HepG2 (cell line): ENCODE measurements at regions not wholly inside any gene's neighbourhood (a gene's known extent, or its start where the extent isn't known, plus 50 kb on each side); places are given as distances from the start of the nearest gene placed in this dataset.

ENCODE experiments used
- ATAC-seq: fragments of 200-7000 bp; cut with Tn5 transposase; 3 replicates; pipeline ENCODE4 v1.9.1; 2020; ENCODE audit warnings: mild to moderate bottlenecking, moderate library complexity
- BruUV-seq: library from RNA; stranded (reverse); fragments of 400-500 nt; replicated peaks from 2 replicates; lab custom pipeline; 2021; lab: Mats Ljungman, UMichigan
- CTCF ChIA-PET: fragments of 300-600 bp; formaldehyde crosslinking; extraction: SDS; loops from one replicate; lab custom pipeline; 2021; ENCODE audit warnings: low total read pairs, inconsistent platforms, low intra/inter-chr PET ratio; lab: Yijun Ruan, JAX
- POLR2A ChIA-PET: fragments of 350-600 bp; sonication (Branson Sonifier 250); formaldehyde crosslinking; loops from one replicate; lab custom pipeline; 2020; ENCODE audit warnings: antibody characterized with exemption, inconsistent platforms; lab: Yijun Ruan, JAX
- DNase-seq: peaks from one replicate; pipeline ENCODE4 v3.0.0-alpha.2; 2015; ENCODE audit warnings: low spot score
- FAIRE-seq: peaks from 3 replicates; lab custom pipeline; 2011; peaks lifted over from hg19 to GRCh38; lab: Jason Lieb, UNC
- H2AFZ ChIP-seq: one replicate; pipeline ENCODE4 v1.6.1; 2011; ENCODE audit warnings: low read length, inconsistent platforms
- H3K27ac ChIP-seq: fragments of 300-600 bp; 3 replicates; pipeline ENCODE4 v1.8.0; 2011; ENCODE audit warnings: mixed run types, mild to moderate bottlenecking, mixed read lengths, low read length, inconsistent platforms; ENCODE audit not compliant: insufficient read depth; ENCODE audit errors: extremely low read length
- H3K27me3 ChIP-seq, 2 experiments: fragments of 200-600 bp in 1 of 2; 2 replicates in 1 of 2; 3 replicates in 1 of 2; pipeline versions ENCODE4 v1.6.0 to v1.8.0; 2011; ENCODE audit warnings: low read length in 2 of 2, mild to moderate bottlenecking in 2 of 2, moderate library complexity in 2 of 2, inconsistent platforms in 1 of 2; ENCODE audit not compliant: insufficient read depth in 2 of 2, control insufficient read depth in 1 of 2
- H3K36me3 ChIP-seq, 2 experiments: fragments of 200-600 bp in 1 of 2; replicated peaks in 1 of 2; 2 replicates in 1 of 2; 3 replicates in 1 of 2; pipeline versions ENCODE4 v1.5.1 to v1.8.0; 2011; ENCODE audit warnings: low read length in 2 of 2, inconsistent platforms in 1 of 2; ENCODE audit not compliant: insufficient read depth in 2 of 2, control insufficient read depth in 1 of 2
- H3K4me1 ChIP-seq: 2 replicates; pipeline ENCODE4 v1.5.1; 2012; ENCODE audit warnings: low read length, inconsistent platforms; ENCODE audit not compliant: insufficient read depth
- H3K4me2 ChIP-seq: 2 replicates; pipeline ENCODE4 v1.6.0; 2011; ENCODE audit warnings: low read depth, low read length, inconsistent platforms
- H3K4me3 ChIP-seq, 3 experiments: fragments of 200-600 bp in 1 of 3; sonication (generic), shearing (Covaris generic) in 1 of 3; replicated peaks in 1 of 3; 2 replicates each; pipeline ENCODE4 v1.5.1; 2011 to 2016; ENCODE audit warnings: low read length in 3 of 3, inconsistent platforms in 2 of 3, low read depth in 2 of 3, mild to moderate bottlenecking in 2 of 3, control low read depth in 1 of 3, mixed read lengths in 1 of 3; ENCODE audit not compliant: insufficient read depth in 1 of 3
- H3K79me2 ChIP-seq: one replicate; pipeline ENCODE4 v1.6.1; 2011; ENCODE audit warnings: low read length, inconsistent platforms; ENCODE audit not compliant: insufficient read depth
- H3K9ac ChIP-seq: 2 replicates; pipeline ENCODE4 v1.6.0; 2011; ENCODE audit warnings: mild to moderate bottlenecking, low read depth, low read length, inconsistent platforms; ENCODE audit not compliant: insufficient read depth
- H3K9me3 ChIP-seq: 2 replicates; pipeline ENCODE4 v1.5.1; 2012; ENCODE audit warnings: mild to moderate bottlenecking, low read length
- H4K20me1 ChIP-seq: 2 replicates; pipeline ENCODE4 v1.6.0; 2011; ENCODE audit warnings: inconsistent platforms, mild to moderate bottlenecking, low read length, moderate library complexity; ENCODE audit not compliant: insufficient read depth
- CREB1 ChIP-seq, 2 experiments: fragments of 450-650 bp in 1 of 2; IDR thresholded peaks; 2 replicates each; pipeline ENCODE4 v1.6.1; 2016 to 2017; ENCODE audit warnings: control low read depth in 1 of 2, mild to moderate bottlenecking in 1 of 2, missing compliant biosample characterization in 1 of 2, missing genetic modification characterization in 1 of 2
- GATAD2A ChIP-seq: IDR thresholded peaks from 2 replicates; pipeline ENCODE4 v1.6.1; 2016
- HIVEP1 ChIP-seq: sonication (generic); formaldehyde crosslinking; IDR thresholded peaks from 2 replicates; pipeline ENCODE4 v1.4.0; 2020; ENCODE audit warnings: mild to moderate bottlenecking, missing genetic modification reagents
- JUNB ChIP-seq: sonication (generic); formaldehyde crosslinking; IDR thresholded peaks from 2 replicates; pipeline ENCODE4 v1.8.0; 2022; ENCODE audit warnings: missing genetic modification reagents, mild to moderate bottlenecking, borderline replicate concordance
- MAFF ChIP-seq: IDR thresholded peaks from 2 replicates; pipeline ENCODE4 v1.6.1; 2011; ENCODE audit warnings: low read depth, low read length, improper control_type of control experiment
- MAFK ChIP-seq, 2 experiments: IDR thresholded peaks in 1 of 2; conservative IDR thresholded peaks in 1 of 2; 2 replicates each; pipeline ENCODE4 v1.6.1; 2011; ENCODE audit warnings: improper control_type of control experiment in 2 of 2, low read length in 2 of 2
- PAX8 ChIP-seq: sonication (generic); formaldehyde crosslinking; IDR thresholded peaks from 2 replicates; pipeline ENCODE4 v1.8.0; 2022; ENCODE audit warnings: mild to moderate bottlenecking, missing genetic modification reagents, borderline replicate concordance
- SAFB2 ChIP-seq: sonication (generic); formaldehyde crosslinking; IDR thresholded peaks from 2 replicates; pipeline ENCODE4 v1.5.1; 2020; ENCODE audit warnings: missing genetic modification reagents, low read depth, mild to moderate bottlenecking, borderline replicate concordance
- SOX6 ChIP-seq, 2 experiments: fragments of 450-650 bp in 1 of 2; sonication (generic) in 1 of 2; formaldehyde crosslinking in 1 of 2; IDR thresholded peaks; 2 replicates each; pipeline versions ENCODE4 v1.4.0 to v1.6.1; 2017 to 2020; ENCODE audit warnings: antibody characterized with exemption in 1 of 2, mild to moderate bottlenecking in 1 of 2, missing genetic modification reagents in 1 of 2
- SP140L ChIP-seq: sonication (generic); formaldehyde crosslinking; IDR thresholded peaks from 2 replicates; pipeline ENCODE4 v1.4.0; 2020; ENCODE audit warnings: missing genetic modification reagents, borderline replicate concordance
- TAF1 ChIP-seq: sonication (generic); formaldehyde crosslinking; IDR thresholded peaks from 2 replicates; pipeline ENCODE4 v1.4.0; 2020; ENCODE audit warnings: missing genetic modification reagents
- ZBTB7B ChIP-seq: sonication (generic); formaldehyde crosslinking; IDR thresholded peaks from 2 replicates; pipeline ENCODE4 v1.4.0; 2020; ENCODE audit warnings: missing genetic modification reagents
- ZNF329 ChIP-seq: sonication (generic); formaldehyde crosslinking; IDR thresholded peaks from 2 replicates; pipeline ENCODE4 v1.9.0; 2021; ENCODE audit warnings: low read depth, mild to moderate bottlenecking, missing genetic modification reagents
- ZNF549 ChIP-seq: sonication (generic); formaldehyde crosslinking; IDR thresholded peaks from 2 replicates; pipeline ENCODE4 v1.5.0; 2020; ENCODE audit warnings: missing genetic modification reagents
- ZNF569 ChIP-seq: sonication (generic); formaldehyde crosslinking; IDR thresholded peaks from 2 replicates; pipeline ENCODE4 v1.5.0; 2020; ENCODE audit warnings: mild to moderate bottlenecking, missing genetic modification reagents, moderate library complexity, borderline replicate concordance
- ZNF7 ChIP-seq: IDR thresholded peaks from 2 replicates; pipeline ENCODE4 v1.6.1; 2016; ENCODE audit warnings: missing biosample characterization, missing genetic modification reagents
- ZNF772 ChIP-seq: sonication (generic); formaldehyde crosslinking; IDR thresholded peaks from 2 replicates; pipeline ENCODE4 v1.5.0; 2020; ENCODE audit warnings: mild to moderate bottlenecking, missing genetic modification reagents
- ZNF841 ChIP-seq: sonication (generic); formaldehyde crosslinking; IDR thresholded peaks from 2 replicates; pipeline ENCODE4 v1.8.1; 2023; ENCODE audit warnings: missing genetic modification reagents, borderline replicate concordance
- ZSCAN25 ChIP-seq: sonication (generic); formaldehyde crosslinking; IDR thresholded peaks from 2 replicates; pipeline ENCODE4 v1.8.0; 2022; ENCODE audit warnings: mild to moderate bottlenecking, missing genetic modification reagents
- WGBS: methylation state at CpG from one replicate; pipeline ENCODE4 v1.1.6; 2017; ENCODE audit warnings: low lambda C conversion rate; 5-methylcytosine and 5-hydroxymethylcytosine counted together
- in situ Hi-C: cut with HindIII; loops from 2 replicates; pipeline ENCODE4 v1.10.0; 2017; ENCODE audit warnings: low pct_unique_long_range_greater_than_20kb; ENCODE audit not compliant: extremely low pct_ligation_motif_present
- intact Hi-C: fragments of 100-400 bp; cut with micrococcal nuclease; formaldehyde crosslinking; loops from one replicate; pipeline ENCODE4 v1.10.0; 2022; ENCODE audit not compliant: unreplicated experiment
- TF ChIP-seq, protein P1 (sequence below): sonication (generic); formaldehyde crosslinking; IDR thresholded peaks from 2 replicates; pipeline ENCODE4 v1.8.0; 2022; ENCODE audit warnings: missing genetic modification reagents, low read depth, mild to moderate bottlenecking, borderline replicate concordance

DNA sequence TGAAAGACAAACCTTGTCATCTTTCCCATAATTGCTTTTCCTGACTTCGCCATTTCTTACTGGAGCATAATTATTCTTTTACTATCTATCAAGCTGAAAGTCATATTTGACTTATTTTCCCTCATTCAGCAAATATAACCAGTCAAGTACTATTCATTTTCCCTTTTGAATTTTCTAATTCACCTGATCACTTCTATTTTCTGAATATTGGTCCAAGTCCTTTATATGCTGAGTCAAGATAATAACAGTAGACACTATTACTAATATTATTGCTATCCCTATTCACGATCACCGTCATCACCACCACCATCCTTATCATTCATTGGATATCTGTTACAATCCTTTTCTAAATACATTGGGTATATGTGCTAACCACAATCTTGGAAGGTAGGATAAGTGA is 728.0 kb downstream of the NOVA1 start:
- no peak for TF ChIP-seq ZNF7 (CRISPR knock-in tag)
- TF ChIP-seq MAFF = peak; percentile 26; the same call in 1 of the 2 replicates
- no peak for TF ChIP-seq ZNF329 (CRISPR knock-in tag)
- no peak for TF ChIP-seq HIVEP1 (CRISPR knock-in tag)
- TF ChIP-seq TAF1 (CRISPR knock-in tag) = no peak
- peak; percentile 58 to 61 for TF ChIP-seq MAFK (conservative IDR thresholded peaks at IDR 0.05 in 1 of 2, IDR thresholded peaks at IDR 0.05 in 1 of 2; ENCODE audit: low read length in 2 of 2)
- ATAC-seq (no peak), FAIRE-seq (no peak)

DNA sequence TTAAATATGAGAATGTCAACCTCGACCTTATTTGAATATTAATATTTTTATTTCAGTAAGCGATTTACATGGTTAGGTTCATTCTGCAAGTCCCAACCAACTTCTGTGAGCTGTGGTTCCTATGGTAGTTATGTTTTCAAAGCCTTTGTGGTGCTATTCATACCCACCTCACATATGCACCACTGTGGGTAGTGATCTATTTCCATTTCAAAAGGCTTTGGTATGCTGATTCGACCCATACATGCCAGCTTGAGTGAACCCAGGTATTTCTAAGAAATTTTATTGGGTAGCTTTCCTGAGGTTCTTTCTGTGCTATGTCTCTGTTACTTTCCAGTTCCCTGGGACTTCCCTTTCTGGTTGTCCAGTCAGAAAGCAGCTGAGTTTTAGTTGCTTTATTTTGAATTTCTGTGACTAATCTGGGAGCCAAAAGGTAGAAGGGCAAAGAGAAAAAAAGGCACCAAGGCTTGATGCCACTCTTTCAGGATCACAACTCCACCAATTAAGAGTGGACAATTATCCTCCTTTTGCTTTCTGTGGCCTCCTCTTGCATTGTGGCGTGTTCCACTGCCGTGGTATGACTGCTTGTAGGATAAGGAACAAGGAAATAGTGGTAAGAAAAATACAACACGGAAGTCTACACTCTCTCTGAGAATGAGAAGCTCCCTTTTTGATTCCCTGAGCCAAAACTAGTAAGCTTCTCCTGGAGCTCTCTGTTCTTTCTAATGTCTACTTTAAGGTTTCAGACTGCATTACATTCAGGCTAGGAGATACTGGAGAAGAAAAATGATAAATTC is 729.1 kb downstream of the NOVA1 start:
- in situ Hi-C loops = no loop called here
- POLR2A ChIA-PET = no interaction called here
- Histone ChIP-seq H3K79me2 (no peaks in the 10 kb centered on the region), H4K20me1 (no peaks in the 10 kb centered on the region), H3K9ac (no peak overlapping the region), H3K36me3 (no peaks in the 10 kb centered on the region), H3K4me1 (no peaks in the 10 kb centered on the region), H3K27me3 (no peaks in the 10 kb centered on the region), H2AFZ (no peak overlapping the region), H3K4me2 (no peak overlapping the region), H3K27ac (no peak overlapping the region), H3K4me3 (no peak overlapping the region), H3K9me3 (peaks cover 77% of the 10 kb centered on the region)
- FAIRE-seq = no peak
- CTCF ChIA-PET = no interaction called here
- WGBS = under 1% methylated on average over 6 of the region's 6 CpGs
- BruUV-seq = no TSS peak
- no peak for DNase-seq
- intact Hi-C loops = no loop called here
- ATAC-seq = no peak
- TF ChIP-seq, protein P1, sequence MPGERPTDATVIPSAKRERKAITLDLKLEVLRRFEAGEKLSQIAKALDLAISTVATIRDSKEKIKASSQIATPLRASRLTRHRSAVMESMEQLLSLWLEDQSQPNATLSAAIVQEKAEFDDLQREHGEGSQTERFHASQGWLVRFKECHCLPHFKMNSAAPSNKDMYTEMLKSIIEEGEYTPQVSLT (CRISPR knock-in tag) = no peak
- TF ChIP-seq ZNF549 (no peak), ZBTB7B (CRISPR knock-in tag) (no peak), GATAD2A (CRISPR knock-in tag) (no peak), ZSCAN25 (CRISPR knock-in tag) (no peak), JUNB (CRISPR knock-in tag) (no peak), SP140L (CRISPR knock-in tag) (no peak), SAFB2 (CRISPR knock-in tag) (no peak), ZNF841 (CRISPR knock-in tag) (no peak), SOX6 (IDR thresholded peaks at IDR 0.05) (no peak), SOX6 (CRISPR knock-in tag; IDR thresholded peaks at IDR 0.05) (no peak), ZNF569 (CRISPR knock-in tag) (no peak), ZNF772 (CRISPR knock-in tag) (no peak), PAX8 (CRISPR knock-in tag) (no peak), CREB1 (IDR thresholded peaks at IDR 0.05) (no peak), CREB1 (CRISPR knock-in tag; IDR thresholded peaks at IDR 0.05) (no peak)

More for the DNA sequence above, 728.0 kb downstream of the NOVA1 start:
- CTCF ChIA-PET = no interaction called here
- no peak overlapping the region for H3K27ac ChIP-seq
- H3K4me1 ChIP-seq = no peaks in the 10 kb centered on the region
- H4K20me1 ChIP-seq = no peaks in the 10 kb centered on the region
- H3K4me2 ChIP-seq = no peak overlapping the region
- H2AFZ ChIP-seq = no peak overlapping the region
- 6% methylated on average over 3 of the region's 3 CpGs for WGBS
- POLR2A ChIA-PET = no interaction called here
- H3K27me3 ChIP-seq = no peaks in the 10 kb centered on the region
- intact Hi-C loops = no loop called here
- H3K36me3 ChIP-seq = no peaks in the 10 kb centered on the region
- H3K79me2 ChIP-seq = no peaks in the 10 kb centered on the region
- in situ Hi-C loops = no loop called here
- DNase-seq = no peak
- no peak overlapping the region for H3K9ac ChIP-seq
- no TSS peak for BruUV-seq
- H3K9me3 ChIP-seq = peaks cover 75% of the 10 kb centered on the region
- no peak overlapping the region for H3K4me3 ChIP-seq
